Heart left ventricle (tissue), 13 donors: ENCODE measurements at regions not wholly inside any gene's neighbourhood (a gene's known extent, or its start where the extent isn't known, plus 50 kb on each side); places are given as distances from the start of the nearest gene placed in this dataset.
"Not testable (repeated sequence)": the region's sequence is repeated elsewhere in the genome, so short reads cannot be mapped to it uniquely, and the experiment has no call there.

Experiments used
- CTCF ChIP-seq, 12 donors: fragments of 200-600 bp; sonication (generic) in 4 of 12; IDR thresholded peaks; one replicate each; pipeline versions ENCODE4 v1.5.0 to v1.8.0; 2018 to 2022; ENCODE audit warnings: antibody characterized with exemption in 12 of 12, mild to moderate bottlenecking in 5 of 12
- POLR2A ChIP-seq, 2 donors: fragments of 450-650 bp; IDR thresholded peaks; one replicate each; pipeline ENCODE4 v1.6.1; 2017; ENCODE audit warnings: antibody characterized with exemption in 2 of 2, mild to moderate bottlenecking in 2 of 2, moderate library complexity in 2 of 2
- donor health status: ischemic (EF 13 %, LVEDD 7.1; RV severe dilation, severe dysfunction).
- donor health status: DM: no; HTN: yes; CAD: no.
- donor health status: DM: no; HTN: no; CAD: no.
- donor health status: ischemic (EF 25% LVEDD 6.9; RV normal size, moderate dysfunction).
- donor health status: ischemic (EF 25% LVEDD 5.7; RV mildly dilated, moderate dysfunction).
- donor health status: ischemic (EF 35%, LVEDD 5.7; RV mildly dilated, moderate dysfunction).
- donor health status: nonischemic (EF 11% LVEDD 7.7; RV severe dilation, severe dysfunction).
- donor health status: DM: yes; HTN: yes; CAD: no.
- donor health status: PGD.
- donor health status: ischemic (EF 29% LVEDD 5.4; RV normal size, mild dysfunction).
- donor health status: nonischemic (EF 23%, LVEDD 6.1; RV moderate dilation, normal function).

GRCh38 chrX:6932942-6933341, 214.6 kb upstream of the STS start:
- not testable (repeated sequence) for TF ChIP-seq POLR2A, CTCF (IDR thresholded peaks at IDR 0.05)
